GM18870 (cell line): ENCODE measurements at regions not wholly inside any gene's neighbourhood (a gene's known extent, or its start where the extent isn't known, plus 50 kb on each side); places are given as distances from the start of the nearest gene placed in this dataset.
"Not testable (repeated sequence)": the region's sequence is repeated elsewhere in the genome, so short reads cannot be mapped to it uniquely, and the experiment has no call there.

Experiments used
- ATAC-seq: cut with Tn5 transposase; IDR thresholded peaks from one replicate; pipeline ENCODE4 v1.9.1; 2021; ENCODE audit warnings: moderate library complexity; ENCODE audit not compliant: unreplicated experiment

- no peak for ATAC-seq
These were observed 914.2 kb upstream of the CDH6 start for GRCh38 chr5:30279237-30279636.

GRCh38 chr5:30267026-30267425 lies 926.5 kb upstream of the CDH6 start:
- no peak for ATAC-seq

- no peak for ATAC-seq
These were observed 954.0 kb upstream of the CDH6 start for GRCh38 chr5:30239331-30240022.

DNA sequence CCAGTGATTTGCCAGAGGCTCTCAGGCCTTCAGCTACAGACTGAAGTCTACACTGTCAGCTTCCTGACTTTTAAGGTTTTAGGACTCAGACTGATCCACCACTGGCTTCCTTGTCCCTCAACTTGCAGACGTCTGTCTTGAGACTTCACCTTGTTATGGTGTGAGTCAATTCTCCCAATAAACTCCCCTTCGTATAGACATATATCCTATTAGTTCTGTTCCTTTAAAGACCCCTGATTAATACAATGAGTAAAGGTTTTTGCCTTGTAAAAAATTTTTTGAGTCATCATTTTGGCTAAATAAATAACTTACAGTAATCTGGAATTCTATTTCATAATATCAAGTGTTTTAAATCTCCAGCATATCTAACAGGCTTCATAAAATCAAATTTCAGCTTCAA lies 956.3 kb upstream of the CDH6 start:
- ATAC-seq = no peak

- no peak for ATAC-seq
These were observed 983.7 kb upstream of the CDH6 start for GRCh38 chr5:30209755-30210154.

DNA sequence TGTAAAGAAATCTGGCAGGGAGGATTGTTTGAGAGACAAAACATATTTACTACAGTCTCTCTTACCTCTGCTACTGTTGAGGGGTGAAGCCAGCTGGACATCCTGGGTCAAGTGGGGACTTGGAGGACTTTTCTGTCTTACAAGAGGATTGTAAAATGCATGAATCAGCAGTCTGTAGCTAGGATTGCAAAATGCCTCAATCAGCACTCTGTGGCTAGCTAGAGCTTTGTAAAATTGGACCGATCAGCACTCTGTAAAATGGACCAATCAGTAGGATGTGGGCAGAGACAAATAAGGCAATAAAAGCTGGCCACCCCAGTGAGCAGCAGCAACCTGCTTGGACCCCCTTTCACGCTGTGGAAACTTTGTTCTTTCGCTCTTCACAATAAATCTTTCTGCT lies 995.8 kb upstream of the CDH6 start:
- no peak for ATAC-seq

DNA sequence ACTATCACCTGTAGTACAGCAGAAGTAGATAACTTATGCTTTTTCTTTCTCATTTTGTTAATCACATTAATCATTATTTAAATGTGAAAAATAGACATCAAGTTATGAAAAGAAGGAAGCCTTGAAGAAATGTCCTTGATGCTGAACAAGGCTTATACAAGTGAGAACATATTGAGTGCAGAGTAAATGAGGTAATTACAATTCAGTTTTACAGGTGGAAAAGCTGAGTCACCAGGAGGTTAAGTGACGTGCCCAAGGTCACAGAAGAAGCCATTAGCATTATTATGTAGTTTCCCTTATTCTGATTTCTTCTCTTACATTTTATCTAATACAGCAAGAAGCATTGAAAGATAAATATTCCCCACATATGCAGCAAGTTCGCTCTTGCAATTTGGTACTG lies 998.5 kb upstream of the CDH6 start:
- ATAC-seq = no peak

DNA sequence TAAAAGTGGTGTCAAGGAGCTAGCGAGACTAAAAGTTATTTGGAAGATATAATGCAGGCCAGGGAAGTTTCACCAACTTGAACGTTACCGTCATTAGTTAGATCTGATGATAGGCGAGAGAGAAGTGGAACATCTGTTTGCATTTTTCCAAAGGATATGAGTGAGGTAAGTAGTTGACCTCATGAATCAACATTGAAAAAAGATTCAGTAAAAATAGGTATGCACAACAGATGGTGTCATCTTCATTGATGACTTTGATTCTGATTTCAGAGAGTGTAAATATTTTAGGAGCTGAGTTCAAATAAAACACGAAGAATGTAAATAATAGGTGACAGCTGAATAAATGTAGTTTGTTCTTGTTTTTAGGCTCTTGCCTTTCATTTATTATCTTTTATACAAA lies 998.9 kb upstream of the CDH6 start:
- ATAC-seq = no peak

DNA sequence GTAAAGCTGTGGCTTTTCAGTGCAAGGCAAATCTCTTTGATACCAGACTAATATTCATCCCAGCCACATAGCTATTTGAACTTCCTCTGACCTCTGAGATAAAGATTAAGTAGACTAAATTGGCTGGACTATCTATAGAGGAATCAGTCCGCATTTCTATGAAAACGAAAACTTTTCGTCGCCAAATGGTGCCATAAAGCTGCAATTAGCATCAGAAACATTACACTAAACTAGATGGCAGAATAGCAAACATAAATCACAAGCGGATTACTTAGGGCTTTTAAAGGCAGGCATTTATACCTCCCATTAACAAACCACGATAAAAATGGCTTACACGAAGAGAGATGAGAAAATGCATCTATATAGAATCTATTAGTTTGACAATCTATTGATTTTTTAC lies 1009.7 kb upstream of the CDH6 start:
- ATAC-seq = no peak

DNA sequence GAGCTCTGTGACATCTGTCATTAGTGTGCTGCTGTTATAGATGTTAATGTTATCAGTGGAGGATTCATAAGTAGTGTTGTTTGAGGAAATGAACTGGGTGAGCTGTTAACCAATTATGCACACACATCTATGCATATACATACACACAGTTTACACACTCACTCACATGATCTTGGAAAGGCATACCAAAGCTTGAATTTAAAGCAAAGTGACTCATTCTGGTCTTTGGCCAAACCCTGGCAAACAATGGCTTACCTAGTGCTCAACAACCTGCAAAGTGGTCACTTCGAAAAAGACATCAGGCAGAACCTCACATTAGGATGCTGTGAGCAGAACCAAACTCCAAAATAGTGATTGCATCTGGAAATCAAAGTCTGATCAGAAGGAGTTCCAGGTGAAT lies 1037.3 kb upstream of the CDH6 start:
- ATAC-seq = no peak

GRCh38 chr5:30152431-30152830 lies 1041.1 kb upstream of the CDH6 start:
- no peak for ATAC-seq

DNA sequence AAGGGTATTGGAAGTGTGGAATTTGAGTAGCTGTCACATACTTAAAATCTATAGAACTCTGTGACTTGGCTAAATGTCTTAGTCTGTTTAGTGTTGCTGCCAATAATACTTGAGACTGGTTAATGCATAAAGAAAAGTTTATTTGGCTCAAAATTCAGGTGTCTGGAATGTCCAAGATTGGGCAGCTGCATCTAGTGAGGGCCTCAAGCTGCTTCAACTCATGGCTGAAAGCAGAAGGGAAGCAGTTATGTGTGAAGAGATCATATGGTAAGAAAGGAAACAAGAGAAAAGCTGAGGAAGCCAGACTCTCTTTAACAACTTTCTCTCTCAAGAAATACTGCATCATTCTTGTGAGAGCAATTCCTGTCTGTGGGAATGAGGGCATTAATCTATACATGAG lies 1043.3 kb upstream of the CDH6 start:
- no peak for ATAC-seq

GRCh38 chr5:30149526-30149925 lies 1044.0 kb upstream of the CDH6 start:
- no peak for ATAC-seq

GRCh38 chr5:30147976-30148375 lies 1045.5 kb upstream of the CDH6 start:
- ATAC-seq = no peak

DNA sequence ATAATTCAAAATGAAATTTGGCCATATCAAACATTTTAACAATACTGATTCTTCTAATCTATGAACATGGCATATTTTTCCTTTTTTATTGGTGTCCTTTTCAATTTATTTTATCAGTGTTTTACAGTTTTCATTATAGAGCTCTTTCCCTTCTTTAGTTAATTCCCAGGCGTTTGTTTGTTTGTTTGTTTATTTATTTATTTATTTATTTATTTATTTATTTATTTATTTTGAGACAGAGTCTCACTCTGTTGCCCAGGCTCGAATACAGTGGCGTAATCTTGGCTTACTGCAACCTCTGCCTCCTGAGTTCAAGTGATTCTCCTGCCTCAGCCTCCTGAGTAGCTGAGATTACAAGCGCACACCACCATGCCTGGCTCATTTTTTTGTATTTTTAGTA lies 1049.4 kb upstream of the CDH6 start:
- ATAC-seq = not testable (repeated sequence)

DNA sequence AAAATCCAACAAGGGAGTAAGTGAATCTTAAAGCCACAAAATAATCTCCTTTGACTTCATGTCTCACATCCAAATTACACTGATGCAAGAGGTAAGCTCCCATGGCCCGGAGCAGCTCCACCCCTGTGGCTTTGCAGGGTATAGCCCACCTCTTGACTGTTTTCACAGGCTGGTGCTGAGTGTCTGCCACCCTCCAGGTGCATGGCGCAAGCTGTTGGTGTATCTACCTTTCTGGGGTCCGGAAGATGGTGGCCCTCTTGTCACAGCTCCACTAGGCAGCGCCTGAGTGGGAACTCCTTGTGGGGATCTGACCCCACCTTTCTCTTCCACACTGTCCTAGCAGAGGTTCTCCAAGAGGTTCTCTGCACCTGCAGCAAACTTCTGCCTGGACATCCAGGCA lies 1051.1 kb upstream of the CDH6 start:
- ATAC-seq = no peak

DNA sequence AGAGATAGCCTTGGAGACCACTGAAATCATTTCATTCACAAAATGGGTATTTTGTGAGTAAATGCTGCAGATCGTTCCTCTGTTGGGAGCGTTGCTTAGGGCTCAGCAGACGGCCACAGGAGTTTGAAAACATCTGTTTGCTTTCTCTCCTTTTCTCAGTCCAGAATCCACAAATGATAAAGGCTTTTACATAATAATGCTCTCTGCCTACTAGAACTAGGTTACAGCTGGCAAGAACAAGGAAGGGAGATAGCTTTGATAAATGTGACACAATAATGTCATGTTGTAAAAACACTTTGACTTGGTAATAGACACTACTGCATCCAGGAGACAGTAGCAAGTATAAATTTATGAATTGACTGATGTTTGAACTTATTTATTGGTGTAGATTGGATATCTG lies 1072.4 kb upstream of the CDH6 start:
- ATAC-seq = no peak

GRCh38 chr5:30117135-30117534 lies 1076.4 kb upstream of the CDH6 start:
- no peak for ATAC-seq

DNA sequence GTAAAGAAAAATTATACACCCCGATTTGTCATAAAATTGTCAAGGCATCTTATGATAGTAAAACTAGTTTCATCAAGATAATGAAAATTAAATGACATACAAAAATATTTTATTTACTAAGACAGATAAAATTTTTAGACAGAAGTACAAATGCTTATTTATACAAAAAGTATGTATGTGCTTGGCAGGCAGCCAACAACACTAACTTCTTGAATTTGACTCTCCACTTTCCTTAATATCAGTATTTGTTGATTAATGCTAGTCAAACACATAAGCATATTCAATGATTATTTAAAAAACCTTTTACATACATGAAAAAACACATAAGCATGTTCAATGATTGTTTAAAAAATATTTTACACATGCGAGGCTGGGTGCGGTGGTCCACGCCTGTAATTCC lies 1079.9 kb upstream of the CDH6 start:
- no peak for ATAC-seq

GRCh38 chr5:30112867-30113266 lies 1080.6 kb upstream of the CDH6 start:
- no peak for ATAC-seq

GRCh38 chr5:30108051-30108450 lies 1085.4 kb upstream of the CDH6 start:
- no peak for ATAC-seq

DNA sequence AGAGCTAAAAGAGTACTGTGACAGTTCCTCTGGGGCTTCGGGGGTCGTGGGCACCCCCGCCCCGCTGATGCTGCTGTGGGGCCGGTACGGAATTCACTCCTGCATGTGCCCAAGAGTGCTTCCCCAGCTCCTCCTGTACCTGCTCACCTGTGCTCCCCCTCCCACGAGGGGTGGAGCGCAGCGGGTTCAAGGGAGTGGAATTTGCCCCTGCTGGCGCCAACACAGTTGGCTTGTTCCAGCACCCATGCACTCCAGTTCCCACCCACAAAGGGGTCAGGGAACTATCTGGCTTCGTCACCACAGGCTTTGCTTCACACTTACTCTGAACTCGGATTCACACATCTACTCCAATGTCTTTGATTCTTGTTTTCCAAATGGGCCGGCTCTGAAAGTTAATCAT lies 1086.9 kb upstream of the CDH6 start:
- no peak for ATAC-seq

DNA sequence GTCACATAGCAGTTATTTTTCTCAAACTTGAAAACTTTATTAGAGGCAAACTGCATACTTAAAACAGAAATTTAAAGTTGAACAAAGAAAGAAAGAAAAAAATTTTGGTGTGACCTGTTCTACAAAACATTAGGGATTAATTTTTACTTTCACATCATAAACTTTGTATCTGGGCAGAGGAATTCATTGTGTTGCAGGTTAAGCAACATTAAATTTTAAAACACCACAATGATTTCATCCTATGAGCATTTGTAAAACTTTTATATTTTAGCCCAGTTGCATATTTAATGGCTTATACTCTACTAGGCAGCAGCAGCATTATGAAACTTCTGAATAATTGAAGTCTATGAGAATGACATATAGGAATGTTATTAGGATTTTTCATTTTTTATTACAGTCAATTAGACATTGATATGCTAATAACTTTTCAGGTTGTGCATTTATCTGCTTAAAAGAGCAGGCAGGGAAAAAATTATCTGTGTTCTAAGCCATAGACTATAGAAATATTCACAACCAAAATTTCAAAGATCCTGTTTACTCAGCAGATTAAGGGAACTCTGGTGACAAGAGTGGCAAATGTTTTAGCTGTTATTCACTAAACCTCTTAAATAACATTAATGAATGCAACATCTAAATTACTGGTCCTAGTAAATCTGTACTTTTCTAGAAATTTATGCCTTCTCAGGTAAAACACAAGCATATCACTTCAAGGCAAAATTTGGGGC lies 1088.5 kb upstream of the CDH6 start:
- no peak for ATAC-seq
